ENCODE measurements at regions not wholly inside any gene's neighbourhood (a gene's known extent, or its start where the extent isn't known, plus 50 kb on each side); places are given as distances from the start of the nearest gene placed in this dataset.

DNA sequence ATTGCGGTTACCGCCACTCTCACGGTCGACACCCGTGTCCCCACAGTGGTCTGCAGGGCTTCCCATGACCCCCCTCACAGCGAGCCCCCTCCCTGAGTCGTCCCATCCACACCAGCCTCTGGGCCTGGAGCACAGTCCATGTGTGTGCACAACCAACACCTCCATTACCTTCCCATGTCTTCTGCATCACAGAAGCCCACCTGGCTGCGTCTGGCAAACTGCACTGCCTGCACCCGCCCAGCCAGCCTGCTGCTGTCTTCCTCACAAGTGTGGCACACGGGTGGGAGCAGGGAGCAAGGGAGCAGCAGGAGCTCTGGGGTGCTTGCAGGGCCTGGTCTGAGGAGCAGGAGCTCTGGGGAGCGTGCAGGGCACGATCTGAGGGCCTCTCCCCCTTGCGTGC lies 415.3 kb upstream of the IRX4 start:
- no peak for DNase-seq (ENCODE audit: low spot score)

DNA sequence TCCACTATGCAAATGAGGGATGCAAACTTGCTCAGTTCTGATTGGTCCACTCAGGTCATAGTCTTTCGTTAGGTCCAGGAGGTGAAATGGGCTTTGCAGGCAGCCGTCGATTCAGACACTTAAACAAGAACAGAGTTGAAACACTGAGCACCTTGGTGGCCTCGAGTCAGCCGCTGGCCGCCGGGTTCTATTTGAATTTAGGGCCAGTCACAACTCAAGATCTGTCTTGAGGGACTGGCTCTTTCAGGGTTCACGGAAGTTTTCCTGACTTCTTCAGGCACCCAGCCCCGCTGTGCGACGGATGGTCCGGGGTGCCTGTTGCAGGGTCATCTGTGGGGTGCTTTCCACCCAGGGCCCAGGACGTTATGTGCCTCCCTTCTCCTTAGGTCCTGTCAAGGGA lies 412.8 kb upstream of the IRX4 start:
- DNase-seq (ENCODE audit: low spot score): no peak

DNA sequence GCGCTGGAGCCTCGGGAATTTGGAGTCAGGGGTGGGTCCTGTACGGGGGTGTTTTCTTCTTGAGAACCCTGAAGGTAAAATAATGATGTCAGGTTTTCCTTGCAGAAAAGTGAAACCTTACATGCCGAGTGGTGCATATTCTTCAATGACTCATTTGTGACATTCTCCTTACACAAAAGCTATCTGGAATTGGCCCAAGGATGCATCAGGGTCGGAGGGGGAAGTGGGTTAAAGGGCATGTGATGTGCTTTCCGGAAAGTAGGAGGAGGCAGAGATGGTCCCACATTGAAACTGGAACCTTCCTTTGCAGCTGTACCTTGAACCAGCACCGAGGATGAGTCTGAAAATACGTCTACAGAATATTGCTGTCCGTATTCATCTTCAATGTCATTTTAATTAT lies 411.2 kb upstream of the IRX4 start:
- DNase-seq (ENCODE audit: low spot score): peak; percentile 63

DNA sequence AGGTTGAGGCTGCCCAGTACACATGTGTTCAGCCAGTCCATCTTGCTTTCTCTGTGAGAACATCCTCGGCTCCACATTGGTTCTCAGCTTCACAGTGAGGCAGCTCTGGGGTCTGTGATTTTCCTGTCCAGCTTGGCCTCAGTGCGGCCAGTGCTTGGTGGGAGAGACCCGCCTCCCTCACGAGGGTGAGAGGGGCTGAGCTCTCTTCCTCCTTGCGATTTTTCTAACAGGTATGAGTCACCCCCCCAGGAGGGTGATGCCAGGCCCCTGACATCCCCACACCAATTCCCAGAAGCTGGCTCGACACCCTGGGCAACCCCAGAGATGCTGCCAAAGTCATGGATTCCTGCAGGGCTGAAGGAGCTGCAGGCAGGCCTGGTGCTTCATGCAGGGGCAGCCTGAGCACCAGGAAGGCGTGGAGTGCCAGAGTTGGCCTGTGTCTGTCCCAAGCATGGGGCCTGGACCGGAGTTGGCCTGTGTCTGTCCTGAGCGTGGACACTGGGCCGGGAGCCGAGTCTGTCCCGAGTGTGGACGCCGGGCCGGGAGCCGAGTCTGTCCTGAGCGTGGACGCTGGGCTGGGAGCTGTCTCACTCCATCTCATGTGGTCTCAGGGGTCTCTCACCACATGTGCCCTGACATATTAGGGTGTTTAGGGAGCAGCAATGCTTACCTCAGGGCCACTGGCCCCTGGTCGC lies 408.6 kb upstream of the IRX4 start:
- no peak for DNase-seq (ENCODE audit: low spot score)

DNA sequence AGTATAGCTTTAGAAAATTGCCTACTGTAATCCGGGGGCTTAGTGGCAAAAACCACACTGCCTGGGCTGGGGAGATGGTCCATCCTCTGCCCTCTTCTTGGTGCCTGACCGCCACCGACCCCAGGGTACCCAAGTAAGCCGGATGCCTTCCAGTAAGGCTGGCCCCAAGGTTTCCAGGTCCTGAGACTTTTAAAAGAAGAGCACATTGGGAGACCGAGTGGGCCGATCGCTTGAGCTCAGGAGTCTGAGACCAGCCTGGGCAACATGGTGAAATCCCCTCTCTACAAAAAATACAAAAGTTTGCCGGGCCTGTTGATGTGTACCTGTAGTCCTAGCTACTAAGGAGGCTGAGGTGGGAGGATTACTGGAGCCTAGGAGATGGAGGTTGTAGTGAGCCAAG lies 406.7 kb upstream of the IRX4 start:
- DNase-seq (ENCODE audit: low spot score): no peak

DNA sequence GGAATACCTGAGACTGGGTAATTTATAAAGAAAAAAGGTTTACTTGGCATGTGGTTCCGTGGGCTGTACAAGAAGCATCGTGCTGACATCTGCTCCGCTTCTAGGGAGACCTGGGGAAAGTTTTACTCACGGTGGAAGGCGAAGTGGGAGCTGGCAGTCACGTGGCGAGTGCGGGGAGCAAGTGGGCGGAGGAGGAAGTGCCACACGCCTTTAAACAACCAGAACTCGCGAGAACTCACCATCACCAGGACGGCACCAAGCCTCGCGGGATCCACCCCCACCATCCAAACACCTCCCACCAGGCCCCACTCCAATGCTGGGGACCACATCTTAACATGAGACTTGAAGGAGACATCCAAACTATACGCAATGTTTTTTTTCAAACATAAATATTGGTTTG lies 406.2 kb upstream of the IRX4 start:
- DNase-seq (ENCODE audit: low spot score): no peak

DNA sequence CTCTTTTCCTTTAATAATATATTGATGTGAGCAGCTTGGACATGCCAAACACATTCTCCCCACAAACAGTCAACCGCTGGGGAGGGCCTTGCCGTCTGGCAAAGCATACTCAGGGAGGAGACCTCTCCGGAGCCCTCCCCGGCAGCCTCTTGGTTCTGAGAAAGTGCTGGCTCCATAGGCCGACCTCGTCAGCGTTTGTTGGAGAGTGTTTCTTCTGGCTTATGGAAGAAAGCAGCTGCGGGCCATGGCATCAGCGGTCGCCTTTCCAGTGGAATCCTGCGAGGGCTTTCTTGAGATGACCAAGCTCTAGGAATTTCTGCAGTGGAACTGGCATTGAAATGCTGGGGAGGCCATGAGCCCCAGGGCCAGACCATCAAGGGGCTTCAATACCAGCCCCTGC lies 405.7 kb upstream of the IRX4 start:
- no peak for DNase-seq (ENCODE audit: low spot score)

DNA sequence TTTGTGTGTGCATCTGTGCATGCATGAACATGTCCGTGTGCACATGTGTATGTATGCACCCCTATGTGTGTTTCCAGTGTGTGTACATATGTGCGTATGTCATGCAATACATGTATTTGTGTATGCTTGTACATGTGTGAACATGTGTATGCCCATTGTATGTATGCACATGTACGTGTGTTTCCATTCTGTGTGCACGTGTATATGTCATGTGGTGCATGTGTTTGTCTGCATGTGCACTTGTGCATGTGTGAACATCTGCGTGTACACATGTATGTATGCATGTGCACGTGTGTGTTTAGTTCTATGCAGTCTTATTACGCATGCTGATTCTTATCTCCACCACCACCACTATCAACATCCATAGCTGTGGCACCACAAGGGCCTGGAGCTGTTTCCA lies 403.5 kb upstream of the IRX4 start:
- DNase-seq (ENCODE audit: low spot score): no peak

DNA sequence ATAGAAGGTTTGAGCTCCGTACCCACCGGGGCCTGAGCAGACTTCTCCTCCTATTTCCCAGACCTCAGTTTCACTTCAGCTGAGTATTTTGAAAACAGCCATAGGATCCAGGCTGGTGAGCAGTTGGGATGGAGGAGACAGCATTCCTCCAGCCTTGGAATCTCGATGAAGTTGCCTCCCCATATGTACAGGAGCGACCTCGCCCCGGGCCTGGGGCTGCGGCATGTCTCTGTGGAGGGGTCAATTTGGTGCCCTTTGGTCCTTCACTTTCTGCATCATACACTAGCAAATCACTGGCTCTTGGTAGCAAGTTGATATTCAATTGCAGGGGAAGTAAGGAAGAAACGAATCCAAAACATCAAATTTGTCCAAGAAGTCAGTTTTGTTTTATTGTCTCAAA lies 402.0 kb upstream of the IRX4 start:
- no peak for DNase-seq (ENCODE audit: low spot score)

DNA sequence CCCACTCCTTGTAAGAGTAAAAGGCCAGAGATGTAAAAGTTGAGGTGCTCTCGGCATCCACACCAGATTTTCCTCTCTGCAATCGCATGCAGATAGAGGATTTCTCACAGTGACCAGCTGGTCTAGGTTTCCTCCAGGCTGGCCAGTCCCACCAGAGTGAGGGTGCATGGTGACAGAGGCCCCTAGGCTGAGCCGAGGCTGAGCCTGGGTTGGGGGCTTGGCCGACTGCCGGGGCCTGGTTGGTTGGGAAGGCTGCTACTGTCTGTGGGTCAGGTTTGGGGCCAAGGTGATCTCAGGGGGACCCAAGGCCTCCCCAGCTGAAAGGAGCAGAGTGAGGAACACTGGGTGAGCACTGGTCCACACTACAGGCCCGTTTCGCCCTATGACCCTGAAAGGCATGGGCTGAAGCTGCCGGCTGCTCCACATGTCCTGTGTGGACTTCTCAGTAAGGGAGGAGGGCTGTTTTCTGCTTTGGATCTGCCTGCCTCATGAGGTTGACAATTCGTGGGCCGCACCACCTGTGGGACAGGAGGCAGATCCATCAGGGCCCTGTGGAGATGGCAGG lies 400.8 kb upstream of the IRX4 start:
- no peak for DNase-seq (ENCODE audit: low spot score)

DNA sequence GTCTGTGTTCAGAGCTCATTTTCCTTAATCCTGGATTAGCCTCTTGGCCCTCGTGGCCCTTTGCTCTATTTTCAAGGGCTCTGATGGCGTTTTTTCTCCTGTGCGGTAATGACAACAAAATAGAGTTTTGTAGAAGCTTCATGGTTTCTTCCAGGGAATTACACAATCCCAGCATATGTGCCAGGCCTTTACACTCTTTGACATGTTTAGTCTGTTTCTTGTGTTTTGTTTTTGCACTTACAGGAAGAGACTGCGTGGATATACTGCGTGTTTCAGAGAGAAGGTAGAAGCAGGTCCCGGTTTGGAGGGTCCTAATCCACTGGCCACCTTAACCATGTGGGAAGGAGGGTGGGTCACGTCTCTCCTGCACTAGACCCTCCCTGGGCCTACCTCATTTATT lies 400.2 kb upstream of the IRX4 start:
- no peak for DNase-seq (ENCODE audit: low spot score)

DNA sequence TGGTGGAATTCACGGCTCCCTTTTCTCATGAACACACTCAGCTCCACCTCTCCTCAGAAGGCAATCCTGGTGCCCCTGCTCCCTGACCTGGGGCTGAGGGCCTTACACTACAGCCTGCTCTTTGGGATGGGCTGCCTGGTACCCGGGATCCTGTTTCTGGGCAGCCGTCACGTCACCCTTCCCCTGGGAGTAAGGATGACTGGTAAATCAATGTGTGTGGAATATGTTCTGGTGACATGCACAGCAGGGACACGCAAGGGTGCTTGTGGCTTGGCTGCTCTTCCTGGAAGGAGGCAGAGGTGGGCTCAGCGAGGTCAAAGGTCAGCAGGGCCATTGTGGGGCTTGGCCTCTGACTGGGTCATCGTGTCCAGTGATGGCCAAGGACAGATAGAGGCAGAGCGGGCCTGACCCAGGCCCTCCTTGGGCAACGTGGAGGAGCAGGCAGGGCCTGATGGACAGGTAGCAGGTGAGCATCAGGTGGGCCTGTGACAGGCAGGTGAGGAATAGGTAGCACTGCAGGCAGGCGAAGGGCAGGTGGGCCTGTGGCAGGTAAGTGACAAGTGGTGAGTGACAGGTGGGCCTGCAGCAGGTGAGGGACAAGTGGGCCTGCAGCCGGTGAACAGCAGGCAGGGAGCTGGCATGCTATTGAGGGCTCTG lies 399.4 kb upstream of the IRX4 start:
- no peak for DNase-seq (ENCODE audit: low spot score)

DNA sequence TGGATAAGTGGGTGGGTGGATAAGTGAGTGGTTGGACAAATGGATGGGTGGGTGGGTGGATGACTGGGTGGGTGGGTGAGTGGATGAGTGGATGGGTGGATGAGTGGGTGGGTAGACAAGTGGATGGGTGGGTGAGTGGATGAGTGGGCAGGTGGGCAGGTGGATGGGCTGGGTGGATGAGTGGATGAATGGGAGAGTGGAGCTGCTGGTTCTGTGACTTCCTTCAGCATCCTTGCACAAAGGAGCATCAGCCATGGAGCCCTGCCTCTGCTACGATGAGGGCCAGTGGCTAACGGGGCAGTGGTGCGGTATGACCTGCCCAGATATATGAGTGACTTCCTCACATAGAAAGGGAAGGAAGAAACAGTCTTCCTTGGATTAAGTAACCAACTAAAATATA lies 398.7 kb upstream of the IRX4 start:
- no peak for DNase-seq (ENCODE audit: low spot score)

DNA sequence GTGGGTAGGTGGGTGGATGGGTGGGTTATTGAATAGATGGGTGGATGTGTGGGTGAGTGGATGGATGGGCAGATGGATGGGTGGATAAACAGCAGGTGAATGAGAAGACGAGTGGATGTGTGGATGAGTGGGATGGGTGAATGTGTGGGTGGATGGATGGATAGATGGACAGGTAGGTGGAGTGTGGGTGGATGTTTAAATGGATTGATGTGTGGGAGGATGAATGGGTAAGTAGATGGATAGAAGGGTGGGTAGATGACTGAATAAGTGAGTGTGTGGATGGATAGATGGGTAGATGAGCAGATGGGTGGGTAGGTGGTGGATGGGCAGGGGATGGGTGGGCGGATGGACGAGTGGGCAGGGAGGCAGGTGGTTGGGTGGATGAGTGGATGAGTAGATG lies 397.6 kb upstream of the IRX4 start:
- DNase-seq (ENCODE audit: low spot score): no peak

DNA sequence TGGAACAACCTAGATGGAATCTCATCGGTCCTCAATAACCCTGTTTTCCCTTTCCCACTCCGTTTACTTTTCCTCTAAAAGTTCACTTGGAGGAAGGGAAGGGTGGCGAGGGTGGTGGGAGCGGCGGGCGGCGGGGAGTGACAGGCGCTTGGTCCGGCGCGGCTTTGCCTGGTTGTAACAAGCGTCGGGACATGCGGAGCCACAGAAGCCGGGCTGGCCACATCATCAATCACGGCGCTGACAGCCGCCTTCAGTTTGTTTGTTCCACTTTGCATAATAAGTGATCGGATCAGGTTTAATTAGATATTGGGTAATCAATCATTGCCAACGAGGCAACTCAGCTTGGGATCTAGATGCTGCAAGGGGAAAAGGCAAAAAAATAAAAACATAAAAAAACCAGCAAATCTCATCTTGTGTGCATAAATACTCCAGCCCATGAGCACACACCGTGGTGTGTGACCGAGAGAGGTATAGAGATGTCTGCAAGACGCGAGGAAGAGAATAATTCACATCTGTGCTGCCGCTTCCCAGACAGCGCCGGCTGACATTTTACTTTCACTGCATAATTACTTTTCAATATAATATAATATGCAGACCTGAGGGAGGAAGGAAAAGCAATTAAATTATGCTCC lies 396.2 kb upstream of the IRX4 start:
- no peak for DNase-seq (ENCODE audit: low spot score)

DNA sequence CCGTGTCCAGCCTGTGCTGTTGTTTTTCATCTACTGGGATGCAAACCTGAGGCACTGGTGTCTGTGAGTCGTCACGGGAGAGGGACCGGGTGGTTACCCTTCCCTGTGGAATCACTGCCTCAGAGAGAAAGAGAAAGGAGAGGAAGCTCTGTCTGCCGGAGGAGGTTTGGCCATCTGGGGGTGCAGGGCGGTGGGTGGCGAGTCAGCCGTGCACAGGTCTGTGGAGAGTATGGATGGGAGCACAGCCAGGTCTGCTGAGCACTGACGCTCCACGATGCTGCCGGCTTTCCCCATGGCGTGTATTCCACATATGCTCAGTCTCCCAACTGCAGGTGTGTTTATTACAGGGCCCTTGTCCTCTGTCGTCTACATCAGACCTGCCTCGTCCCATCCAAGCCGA lies 395.2 kb upstream of the IRX4 start:
- DNase-seq (ENCODE audit: low spot score): no peak

DNA sequence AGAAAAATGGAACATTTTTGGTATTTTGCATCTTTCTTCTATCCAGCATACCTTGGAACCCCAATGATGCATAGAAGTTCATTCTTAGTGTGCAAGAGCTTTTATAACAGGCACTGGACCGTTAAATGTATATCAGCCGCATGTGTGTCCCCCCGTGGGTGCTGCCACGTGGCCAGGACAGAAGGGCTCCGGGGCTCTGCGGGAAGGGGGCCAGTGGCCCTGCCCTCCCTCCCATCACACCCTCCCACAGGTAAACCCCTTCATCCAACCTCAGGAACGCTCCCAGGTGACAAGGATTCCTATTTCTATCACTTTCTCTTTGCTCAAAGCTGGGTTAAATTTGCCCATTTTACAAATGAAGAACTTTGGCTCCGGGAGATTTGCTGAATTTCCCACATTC lies 393.4 kb upstream of the IRX4 start:
- DNase-seq (ENCODE audit: low spot score): no peak

DNA sequence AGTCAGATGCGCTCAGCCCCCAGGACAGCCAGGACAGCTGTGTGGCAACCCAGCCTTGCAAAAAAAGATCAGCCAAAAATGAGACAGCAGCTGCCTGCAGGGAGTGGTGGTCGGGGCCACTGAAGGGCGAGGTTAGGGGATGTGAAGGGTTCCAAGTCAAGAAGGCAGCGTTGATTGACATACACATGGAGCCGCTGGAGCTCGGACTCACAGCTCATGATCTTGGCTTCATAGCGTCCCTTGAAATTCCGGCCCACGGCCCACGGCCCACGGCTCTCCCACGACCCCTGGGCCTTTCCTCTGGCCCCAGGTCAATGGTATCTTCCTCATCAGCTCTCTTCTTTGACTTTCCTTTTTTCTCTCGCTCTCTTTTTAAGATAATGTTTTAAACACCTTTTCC lies 390.0 kb upstream of the IRX4 start:
- DNase-seq (ENCODE audit: low spot score): no peak

DNA sequence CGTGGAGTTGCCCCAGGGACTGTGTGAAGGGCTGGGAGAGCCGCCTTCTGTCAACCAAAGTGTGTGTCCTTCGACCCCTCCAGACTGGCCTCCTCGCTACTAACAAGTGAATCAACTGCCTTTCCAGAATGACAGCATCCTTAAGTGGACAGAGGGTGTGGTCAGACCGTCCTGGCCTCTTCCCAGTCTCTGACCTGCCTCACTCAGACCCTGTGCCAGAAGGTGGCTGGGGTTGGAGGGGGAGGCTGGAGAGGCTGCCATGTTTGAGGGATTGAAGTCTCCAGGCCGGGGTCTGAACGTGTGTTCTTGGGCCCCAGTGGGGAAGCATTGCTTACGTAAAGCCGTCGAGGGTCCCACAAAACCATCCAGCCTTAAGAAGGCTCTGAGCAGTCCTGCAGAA lies 389.3 kb upstream of the IRX4 start:
- DNase-seq (ENCODE audit: low spot score): no peak

DNA sequence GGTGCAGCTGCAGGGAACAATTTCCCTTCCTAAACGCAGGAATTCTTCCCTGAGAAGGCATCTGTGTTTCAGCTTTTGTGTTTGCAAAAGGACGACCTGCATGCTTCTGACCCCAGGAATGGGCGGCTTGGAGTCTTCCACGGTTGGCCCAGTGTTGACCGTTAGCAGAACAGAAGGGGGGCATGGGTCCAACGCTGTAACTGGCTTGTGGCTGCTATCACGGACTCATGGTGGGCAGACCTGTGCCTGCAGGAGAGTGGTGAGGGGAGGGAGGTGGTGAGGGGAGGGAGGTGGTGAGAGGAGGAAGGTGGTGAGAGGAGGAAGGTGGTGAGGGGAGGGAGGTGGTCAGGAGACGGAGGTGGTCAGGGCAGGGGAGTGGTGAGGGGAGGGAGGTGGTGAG lies 388.6 kb upstream of the IRX4 start:
- no peak for DNase-seq (ENCODE audit: low spot score)

DNA sequence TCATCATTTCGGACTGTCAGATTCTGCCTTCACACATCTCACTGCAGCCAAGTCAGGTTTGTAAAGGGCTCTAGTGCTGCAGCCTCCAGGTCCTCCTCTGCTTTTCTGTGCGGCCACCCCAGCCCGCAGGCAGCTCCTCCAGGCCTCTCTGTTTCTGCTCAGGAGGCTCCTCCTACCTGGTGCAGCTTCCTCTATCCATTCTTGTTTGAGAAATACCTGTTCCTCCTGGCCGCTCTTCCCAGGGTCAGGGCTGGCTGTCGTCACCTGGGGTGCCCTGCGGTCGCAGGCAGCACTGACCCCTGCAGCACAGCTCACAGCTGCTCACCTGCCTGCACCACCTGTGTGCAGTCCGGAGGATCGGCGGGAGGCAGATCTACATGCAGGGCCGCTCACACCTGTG lies 387.7 kb upstream of the IRX4 start:
- DNase-seq (ENCODE audit: low spot score): no peak

DNA sequence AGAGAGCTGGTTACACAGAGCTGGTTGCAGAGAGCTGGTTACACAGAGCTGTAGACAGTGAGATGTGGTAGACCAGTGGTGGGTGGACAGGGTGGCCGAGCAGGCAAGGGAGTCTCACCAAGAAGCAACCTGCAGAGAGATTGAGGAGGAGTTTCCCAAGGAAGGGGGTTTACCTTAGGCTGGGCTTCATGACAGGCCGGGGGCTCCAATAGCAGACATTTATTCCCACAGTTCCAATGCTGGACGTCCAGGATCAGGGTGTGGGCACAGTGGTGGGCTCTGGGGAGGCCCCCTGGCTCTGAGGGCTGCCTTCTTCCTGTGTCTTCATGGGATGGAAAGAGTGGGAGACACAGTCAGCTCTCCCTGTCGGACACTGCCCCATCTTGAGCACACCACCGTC lies 386.9 kb upstream of the IRX4 start:
- DNase-seq (ENCODE audit: low spot score): no peak

DNA sequence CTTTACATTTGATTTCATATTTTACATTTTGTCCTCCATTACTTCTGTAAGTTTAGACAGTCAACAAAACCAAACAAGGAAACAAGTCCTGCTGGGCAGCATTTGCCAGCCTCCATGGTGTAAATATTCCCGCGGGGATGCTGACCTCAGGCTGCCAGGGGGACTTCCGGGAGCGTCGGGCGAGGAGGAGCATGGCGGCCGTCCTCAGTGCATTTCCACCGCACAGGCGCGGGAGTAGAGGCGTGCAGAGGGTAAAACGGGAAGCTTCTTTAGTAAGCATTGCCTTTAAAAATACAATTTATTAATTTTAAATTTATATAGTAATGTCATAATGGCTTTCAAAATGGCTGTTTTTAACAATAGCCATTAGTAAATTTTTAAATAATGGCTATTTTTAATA lies 385.3 kb upstream of the IRX4 start:
- no peak for DNase-seq (ENCODE audit: low spot score)

Data from H4 (cell line).